ENCODE measurements at regions not wholly inside any gene's neighbourhood (a gene's known extent, or its start where the extent isn't known, plus 50 kb on each side); places are given as distances from the start of the nearest gene placed in this dataset.
"Not testable (repeated sequence)": the region's sequence is repeated elsewhere in the genome, so short reads cannot be mapped to it uniquely, and the experiment has no call there.

DNA sequence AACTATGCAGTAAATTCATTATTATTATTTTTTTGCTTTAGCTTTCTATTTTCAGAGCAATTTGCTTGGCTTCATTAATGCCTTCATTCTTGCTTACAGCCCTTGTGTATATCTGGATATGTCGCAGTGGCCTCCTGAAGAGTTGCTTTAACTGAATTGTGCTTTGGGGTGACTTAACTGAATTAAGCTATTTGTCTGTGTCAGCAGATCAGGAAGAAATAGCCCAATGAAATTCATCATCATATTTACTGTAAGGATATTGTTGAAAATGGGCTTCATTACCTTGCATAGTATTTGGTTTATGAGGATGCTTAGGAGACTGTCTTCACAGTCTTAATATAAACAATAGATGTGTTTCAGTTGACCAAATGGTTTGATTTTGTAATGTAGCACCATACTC lies 59.7 kb upstream of the PIP4K2A start:
- no CpG with 5 or more reads among the region's 1 CpG for WGBS (ENCODE audit: extremely low coverage, insufficient coverage, insufficient read length)

DNA sequence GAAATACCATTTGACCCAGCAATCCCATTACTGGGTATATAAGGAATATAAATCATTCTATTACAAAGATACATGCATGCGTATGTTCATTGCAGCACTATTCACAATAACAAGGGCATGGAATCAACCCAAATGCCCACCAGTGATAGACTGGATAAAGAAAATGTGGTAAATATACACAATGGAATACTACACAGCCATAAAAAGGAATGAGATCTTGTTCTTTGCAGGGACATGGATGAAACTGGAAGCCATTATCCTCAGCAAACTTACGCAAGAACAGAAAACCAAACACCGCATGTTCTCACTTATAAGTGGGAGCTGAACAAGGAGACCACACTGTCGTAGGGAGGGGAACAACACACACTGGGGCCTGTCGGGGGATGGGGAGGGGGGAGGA lies 57.3 kb upstream of the PIP4K2A start:
- H2BK120ac ChIP-seq (ENCODE audit: insufficient read depth, low read length, poor library complexity); H3K79me2 ChIP-seq (ENCODE audit: control insufficient read depth, insufficient read depth, low read length, poor library complexity); H3K4me1 ChIP-seq (ENCODE audit: control insufficient read depth in 1 of 2, insufficient read depth in 2 of 2, low read length in 2 of 2); H3K23ac ChIP-seq (ENCODE audit: low read length); H3K27ac ChIP-seq (ENCODE audit: low read depth, low read length); H4K8ac ChIP-seq (ENCODE audit: low read depth, low read length); H3K79me1 ChIP-seq (ENCODE audit: low read length); H3K4me2 ChIP-seq (ENCODE audit: low read length); H4K12ac ChIP-seq (ENCODE audit: low read depth, low read length); H2BK12ac ChIP-seq (ENCODE audit: low read length); H3K18ac ChIP-seq (ENCODE audit: low read length); H3K36me3 ChIP-seq (ENCODE audit: control insufficient read depth in 1 of 2, insufficient read depth in 2 of 2, low read length in 2 of 2); H2BK5ac ChIP-seq (ENCODE audit: low read depth, low read length, poor library complexity); H3K4me3 ChIP-seq (ENCODE audit: low read depth, low read length); H2AK5ac ChIP-seq (ENCODE audit: low read length); H4K91ac ChIP-seq (ENCODE audit: low read depth, low read length); H3K9me3 ChIP-seq (ENCODE audit: insufficient read depth, low read depth, low read length); H3K14ac ChIP-seq (ENCODE audit: low read length); H2AFZ ChIP-seq (ENCODE audit: insufficient read depth, low read length, poor library complexity); H3K27me3 ChIP-seq (ENCODE audit: insufficient read depth, low read length); DNase-seq; H3K4ac ChIP-seq (ENCODE audit: low read depth, low read length); H3K9ac ChIP-seq (ENCODE audit: low read length): not testable (repeated sequence)
- no CpG with 5 or more reads among the region's 5 CpGs for WGBS (ENCODE audit: extremely low coverage, insufficient coverage, insufficient read length)

More for the DNA sequence above, 59.7 kb upstream of the PIP4K2A start:
- Histone ChIP-seq H3K9me3 (ENCODE audit: insufficient read depth, low read depth, low read length) (no peaks in the 10 kb centered on the region), H3K79me1 (ENCODE audit: low read length) (no peaks in the 10 kb centered on the region), H3K14ac (ENCODE audit: low read length) (no peak overlapping the region), H4K91ac (ENCODE audit: low read depth, low read length) (no peak overlapping the region), H2BK12ac (ENCODE audit: low read length) (no peak overlapping the region), H3K4me2 (ENCODE audit: low read length) (no peak overlapping the region), H3K4ac (ENCODE audit: low read depth, low read length) (no peak overlapping the region), H3K27ac (ENCODE audit: low read depth, low read length) (no peak overlapping the region), H3K9ac (ENCODE audit: low read length) (no peak overlapping the region), H2BK5ac (ENCODE audit: low read depth, low read length, poor library complexity) (no peak overlapping the region), H3K4me1 (ENCODE audit: control insufficient read depth in 1 of 2, insufficient read depth in 2 of 2, low read length in 2 of 2) (peaks cover 0 to 1% of the 10 kb centered on the region in 2 experiments), H4K12ac (ENCODE audit: low read depth, low read length) (no peak overlapping the region), H4K8ac (ENCODE audit: low read depth, low read length) (no peak overlapping the region), H3K27me3 (ENCODE audit: insufficient read depth, low read length) (no peaks in the 10 kb centered on the region), H2BK120ac (ENCODE audit: insufficient read depth, low read length, poor library complexity) (no peak overlapping the region), H2AFZ (ENCODE audit: insufficient read depth, low read length, poor library complexity) (no peak overlapping the region), H3K4me3 (ENCODE audit: low read depth, low read length) (no peak overlapping the region), H3K23ac (ENCODE audit: low read length) (no peak overlapping the region), H3K36me3 (ENCODE audit: control insufficient read depth in 1 of 2, insufficient read depth in 2 of 2, low read length in 2 of 2) (no peaks in the 10 kb centered on the region), H2AK5ac (ENCODE audit: low read length) (no peak overlapping the region), H3K18ac (ENCODE audit: low read length) (no peak overlapping the region), H3K79me2 (ENCODE audit: control insufficient read depth, insufficient read depth, low read length, poor library complexity) (no peaks in the 10 kb centered on the region)
- DNase-seq, result no peak

DNA sequence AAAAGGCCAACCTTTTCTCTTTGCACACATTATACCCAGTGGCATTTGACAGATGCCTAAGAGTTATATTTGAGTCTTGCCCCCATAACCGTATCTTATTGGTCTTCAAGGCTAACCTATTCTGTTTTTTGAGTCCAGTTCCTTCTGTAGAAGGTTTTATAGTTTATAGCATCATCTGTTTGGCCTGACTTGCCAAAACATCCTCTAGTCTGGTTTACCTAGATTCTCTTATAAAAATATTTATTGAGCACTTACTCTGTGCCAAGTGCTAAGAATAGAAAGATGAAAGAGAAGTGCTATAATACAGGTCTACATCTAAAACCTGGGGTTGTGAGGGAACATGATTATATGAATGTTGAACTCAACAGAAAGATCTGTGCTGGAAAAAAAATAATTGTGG lies 55.9 kb upstream of the PIP4K2A start:
- Histone ChIP-seq H3K4ac (ENCODE audit: low read depth, low read length) (no peak overlapping the region), H3K4me1 (ENCODE audit: control insufficient read depth in 1 of 2, insufficient read depth in 2 of 2, low read length in 2 of 2) (no peaks in the 10 kb centered on the region), H2AK5ac (ENCODE audit: low read length) (no peak overlapping the region), H3K4me2 (ENCODE audit: low read length) (no peak overlapping the region), H3K79me2 (ENCODE audit: control insufficient read depth, insufficient read depth, low read length, poor library complexity) (no peaks in the 10 kb centered on the region), H2BK12ac (ENCODE audit: low read length) (no peak overlapping the region), H3K23ac (ENCODE audit: low read length) (no peak overlapping the region), H4K8ac (ENCODE audit: low read depth, low read length) (no peak overlapping the region), H3K27ac (ENCODE audit: low read depth, low read length) (no peak overlapping the region), H4K12ac (ENCODE audit: low read depth, low read length) (no peak overlapping the region), H4K91ac (ENCODE audit: low read depth, low read length) (no peak overlapping the region), H3K9ac (ENCODE audit: low read length) (no peak overlapping the region), H3K27me3 (ENCODE audit: insufficient read depth, low read length) (no peaks in the 10 kb centered on the region), H2BK5ac (ENCODE audit: low read depth, low read length, poor library complexity) (no peak overlapping the region), H3K14ac (ENCODE audit: low read length) (no peak overlapping the region), H3K18ac (ENCODE audit: low read length) (no peak overlapping the region), H3K9me3 (ENCODE audit: insufficient read depth, low read depth, low read length) (peaks cover 1% of the 10 kb centered on the region), H2BK120ac (ENCODE audit: insufficient read depth, low read length, poor library complexity) (no peak overlapping the region), H3K4me3 (ENCODE audit: low read depth, low read length) (no peak overlapping the region), H2AFZ (ENCODE audit: insufficient read depth, low read length, poor library complexity) (no peak overlapping the region), H3K36me3 (ENCODE audit: control insufficient read depth in 1 of 2, insufficient read depth in 2 of 2, low read length in 2 of 2) (no peaks in the 10 kb centered on the region), H3K79me1 (ENCODE audit: low read length) (no peaks in the 10 kb centered on the region)
- WGBS (ENCODE audit: extremely low coverage, insufficient coverage, insufficient read length), result no CpG with 5 or more reads among the region's 1 CpG
- no peak for DNase-seq

- no peaks in the 10 kb centered on the region for H3K27me3 ChIP-seq (ENCODE audit: insufficient read depth, low read length)
- no CpG with 5 or more reads among the region's 2 CpGs for WGBS (ENCODE audit: extremely low coverage, insufficient coverage, insufficient read length)
- H3K9me3 ChIP-seq (ENCODE audit: insufficient read depth, low read depth, low read length), result peaks cover 1% of the 10 kb centered on the region
- no peak for DNase-seq
- H3K18ac ChIP-seq (ENCODE audit: low read length), result no peak overlapping the region
- H4K91ac ChIP-seq (ENCODE audit: low read depth, low read length), result no peak overlapping the region
- H3K4me1 ChIP-seq (ENCODE audit: control insufficient read depth in 1 of 2, insufficient read depth in 2 of 2, low read length in 2 of 2), result no peaks in the 10 kb centered on the region
- no peak overlapping the region for H3K4me3 ChIP-seq (ENCODE audit: low read depth, low read length)
- H3K79me1 ChIP-seq (ENCODE audit: low read length), result no peaks in the 10 kb centered on the region
- no peak overlapping the region for H3K14ac ChIP-seq (ENCODE audit: low read length)
- H4K12ac ChIP-seq (ENCODE audit: low read depth, low read length), result no peak overlapping the region
- H2BK5ac ChIP-seq (ENCODE audit: low read depth, low read length, poor library complexity), result no peak overlapping the region
- H3K4me2 ChIP-seq (ENCODE audit: low read length), result no peak overlapping the region
- H3K4ac ChIP-seq (ENCODE audit: low read depth, low read length), result no peak overlapping the region
- no peak overlapping the region for H2AFZ ChIP-seq (ENCODE audit: insufficient read depth, low read length, poor library complexity)
- no peaks in the 10 kb centered on the region for H3K79me2 ChIP-seq (ENCODE audit: control insufficient read depth, insufficient read depth, low read length, poor library complexity)
- H4K8ac ChIP-seq (ENCODE audit: low read depth, low read length), result no peak overlapping the region
- H3K23ac ChIP-seq (ENCODE audit: low read length), result no peak overlapping the region
- H3K27ac ChIP-seq (ENCODE audit: low read depth, low read length), result no peak overlapping the region
- no peaks in the 10 kb centered on the region for H3K36me3 ChIP-seq (ENCODE audit: control insufficient read depth in 1 of 2, insufficient read depth in 2 of 2, low read length in 2 of 2)
- H2BK120ac ChIP-seq (ENCODE audit: insufficient read depth, low read length, poor library complexity), result no peak overlapping the region
- H3K9ac ChIP-seq (ENCODE audit: low read length), result no peak overlapping the region
- H2AK5ac ChIP-seq (ENCODE audit: low read length), result no peak overlapping the region
- H2BK12ac ChIP-seq (ENCODE audit: low read length), result no peak overlapping the region
These were observed 53.5 kb upstream of the PIP4K2A start for GRCh38 chr10:22767859-22768258.
